Neutrophil (primary cell): ENCODE measurements at regions not wholly inside any gene's neighbourhood (a gene's known extent, or its start where the extent isn't known, plus 50 kb on each side); places are given as distances from the start of the nearest gene placed in this dataset.

ENCODE experiments used
- H3K27ac ChIP-seq: fragments of 200-600 bp; sonication (generic); 2 replicates; pipeline ENCODE4 v1.5.1; 2016; ENCODE audit warnings: mild to moderate bottlenecking, moderate library complexity
- H3K27me3 ChIP-seq: fragments of 200-600 bp; sonication (generic); 2 replicates; pipeline ENCODE4 v1.6.0; 2016; ENCODE audit warnings: mild to moderate bottlenecking
- H3K36me3 ChIP-seq: fragments of 200-600 bp; sonication (generic); 2 replicates; pipeline ENCODE4 v1.5.1; 2017
- H3K4me1 ChIP-seq, 2 experiments: fragments of 200-600 bp in 1 of 2; sonication (generic) in 1 of 2; 1 replicate in 1 of 2; 2 replicates in 1 of 2; pipeline versions ENCODE4 v1.5.1 to v1.6.1; 2013 to 2016; ENCODE audit warnings: low read depth in 1 of 2, low read length in 1 of 2, mild to moderate bottlenecking in 1 of 2, moderate library complexity in 1 of 2; ENCODE audit not compliant: control insufficient read depth in 1 of 2, insufficient read depth in 1 of 2
- H3K4me3 ChIP-seq, 2 experiments: fragments of 200-600 bp in 1 of 2; sonication (generic) in 1 of 2; 1 replicate in 1 of 2; 2 replicates in 1 of 2; pipeline ENCODE4 v1.5.1; 2013 to 2016; ENCODE audit warnings: low read depth in 1 of 2, low read length in 1 of 2, mild to moderate bottlenecking in 1 of 2, moderate library complexity in 1 of 2
- H3K9me3 ChIP-seq: fragments of 200-600 bp; sonication (generic); 2 replicates; pipeline ENCODE4 v1.5.1; 2016
- CTCF ChIP-seq: fragments of 200-600 bp; sonication (generic); IDR thresholded peaks from 2 replicates; pipeline ENCODE4 v1.5.1; 2016; ENCODE audit warnings: antibody characterized with exemption

- no peak for TF ChIP-seq CTCF
- Histone ChIP-seq H3K4me3 (no peak overlapping the region), H3K27ac (no peak overlapping the region), H3K9me3 (no peaks in the 10 kb centered on the region), H3K27me3 (no peaks in the 10 kb centered on the region), H3K36me3 (no peaks in the 10 kb centered on the region), H3K4me1 (no peaks in the 10 kb centered on the region)
Measured at GRCh38 chr15:31591908-31592307, 265.3 kb downstream of the KLF13 start.

GRCh38 chr15:31597466-31597865 is 270.8 kb downstream of the KLF13 start:
- Histone ChIP-seq H3K4me1 (no peaks in the 10 kb centered on the region), H3K36me3 (no peaks in the 10 kb centered on the region), H3K9me3 (no peaks in the 10 kb centered on the region), H3K27ac (no peak overlapping the region), H3K27me3 (no peaks in the 10 kb centered on the region), H3K4me3 (no peak overlapping the region)
- no peak for TF ChIP-seq CTCF

- no peaks in the 10 kb centered on the region for H3K9me3 ChIP-seq
- H3K36me3 ChIP-seq: no peaks in the 10 kb centered on the region
- no peak overlapping the region for H3K4me3 ChIP-seq
- no peaks in the 10 kb centered on the region for H3K27me3 ChIP-seq
- no peak overlapping the region for H3K27ac ChIP-seq
- no peak for TF ChIP-seq CTCF
- H3K4me1 ChIP-seq: no peaks in the 10 kb centered on the region
Measured at GRCh38 chr15:31598620-31599019, 272.0 kb downstream of the KLF13 start.

GRCh38 chr15:31605467-31605931 is 278.9 kb downstream of the KLF13 start:
- TF ChIP-seq CTCF: no peak
- H3K4me1 ChIP-seq: no peaks in the 10 kb centered on the region
- H3K9me3 ChIP-seq: no peaks in the 10 kb centered on the region
- H3K4me3 ChIP-seq: no peak overlapping the region
- H3K27me3 ChIP-seq: no peaks in the 10 kb centered on the region
- H3K36me3 ChIP-seq: no peaks in the 10 kb centered on the region
- H3K27ac ChIP-seq: no peak overlapping the region

GRCh38 chr15:31606194-31606669 is 279.6 kb downstream of the KLF13 start:
- H3K9me3 ChIP-seq: no peaks in the 10 kb centered on the region
- H3K27ac ChIP-seq: no peak overlapping the region
- H3K27me3 ChIP-seq: no peaks in the 10 kb centered on the region
- no peak for TF ChIP-seq CTCF
- H3K4me3 ChIP-seq: no peak overlapping the region
- H3K36me3 ChIP-seq: no peaks in the 10 kb centered on the region
- no peaks in the 10 kb centered on the region for H3K4me1 ChIP-seq
